ENCODE measurements at regions not wholly inside any gene's neighbourhood (a gene's known extent, or its start where the extent isn't known, plus 50 kb on each side); places are given as distances from the start of the nearest gene placed in this dataset.
"Not testable (repeated sequence)": the region's sequence is repeated elsewhere in the genome, so short reads cannot be mapped to it uniquely, and the experiment has no call there.

DNA sequence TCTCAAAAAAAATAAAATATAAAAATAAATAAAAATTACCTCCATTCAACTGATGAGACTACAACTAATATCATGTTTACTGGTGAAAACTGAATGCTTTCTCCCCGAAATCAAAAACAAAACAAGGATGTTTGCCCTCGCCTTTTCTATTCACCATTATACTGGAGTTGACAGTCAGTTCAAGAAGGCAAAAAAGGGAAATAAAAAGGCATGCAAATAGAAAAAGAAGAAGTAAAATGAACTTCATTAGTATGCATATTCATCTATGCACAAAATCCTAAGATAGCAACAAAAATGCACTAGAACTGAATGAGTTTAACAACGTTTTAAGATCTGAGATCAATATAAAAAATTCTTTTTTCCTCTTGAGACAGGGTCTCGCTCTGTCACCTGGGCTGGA is 72.7 kb upstream of the FAM174B start:
- no peaks in the 10 kb centered on the region for H3K9me3 ChIP-seq
- H3K27me3 ChIP-seq, result no peaks in the 10 kb centered on the region
- DNase-seq, result no peak
- H3K4me1 ChIP-seq, result no peaks in the 10 kb centered on the region
- no peaks in the 10 kb centered on the region for H3K36me3 ChIP-seq
- H3K4me3 ChIP-seq (ENCODE audit: low read depth, low read length), result no peak overlapping the region
- TF ChIP-seq, protein P1, sequence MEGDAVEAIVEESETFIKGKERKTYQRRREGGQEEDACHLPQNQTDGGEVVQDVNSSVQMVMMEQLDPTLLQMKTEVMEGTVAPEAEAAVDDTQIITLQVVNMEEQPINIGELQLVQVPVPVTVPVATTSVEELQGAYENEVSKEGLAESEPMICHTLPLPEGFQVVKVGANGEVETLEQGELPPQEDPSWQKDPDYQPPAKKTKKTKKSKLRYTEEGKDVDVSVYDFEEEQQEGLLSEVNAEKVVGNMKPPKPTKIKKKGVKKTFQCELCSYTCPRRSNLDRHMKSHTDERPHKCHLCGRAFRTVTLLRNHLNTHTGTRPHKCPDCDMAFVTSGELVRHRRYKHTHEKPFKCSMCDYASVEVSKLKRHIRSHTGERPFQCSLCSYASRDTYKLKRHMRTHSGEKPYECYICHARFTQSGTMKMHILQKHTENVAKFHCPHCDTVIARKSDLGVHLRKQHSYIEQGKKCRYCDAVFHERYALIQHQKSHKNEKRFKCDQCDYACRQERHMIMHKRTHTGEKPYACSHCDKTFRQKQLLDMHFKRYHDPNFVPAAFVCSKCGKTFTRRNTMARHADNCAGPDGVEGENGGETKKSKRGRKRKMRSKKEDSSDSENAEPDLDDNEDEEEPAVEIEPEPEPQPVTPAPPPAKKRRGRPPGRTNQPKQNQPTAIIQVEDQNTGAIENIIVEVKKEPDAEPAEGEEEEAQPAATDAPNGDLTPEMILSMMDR (IDR thresholded peaks at IDR 0.05; ENCODE audit: low read depth, low read length), result no peak

DNA sequence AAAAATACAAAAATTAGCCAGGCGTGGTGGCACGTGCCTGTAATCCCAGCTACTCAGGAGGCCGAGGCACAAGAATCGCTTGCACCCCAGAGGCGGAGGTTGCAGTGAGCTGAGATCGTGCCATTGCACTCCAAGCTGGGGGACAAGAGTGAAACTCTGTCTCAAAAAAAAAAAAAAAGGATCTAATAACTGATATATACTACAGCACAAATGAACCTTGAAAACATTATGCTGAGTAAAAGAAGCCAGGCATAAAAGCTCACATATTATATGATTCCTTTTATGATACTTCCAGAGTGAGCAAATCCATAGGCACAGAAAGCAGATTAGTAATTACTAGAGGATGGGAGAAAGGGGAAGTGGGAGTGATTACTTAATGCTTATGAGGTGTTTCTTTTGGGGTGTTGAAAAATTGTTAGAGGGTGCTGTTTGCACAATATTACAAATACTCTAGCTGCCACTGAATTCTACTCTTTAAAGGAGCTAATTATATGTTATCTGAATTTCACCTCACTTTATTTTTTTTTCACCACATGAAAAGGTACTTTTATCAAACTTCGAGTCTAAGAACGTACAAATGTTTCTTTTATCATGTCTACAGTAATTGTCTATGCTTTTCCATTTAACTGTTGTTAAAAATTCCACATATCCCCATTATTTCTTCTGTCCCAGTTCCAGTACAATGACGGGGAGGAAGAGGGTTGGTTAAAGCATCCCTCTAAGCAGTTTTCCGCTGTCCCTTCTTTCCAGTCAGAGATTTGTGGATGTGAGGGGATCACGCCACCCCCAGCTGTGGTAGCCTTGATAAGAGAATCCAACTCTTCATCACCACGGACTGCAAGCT is 77.7 kb upstream of the FAM174B start:
- Histone ChIP-seq H3K27me3 (no peaks in the 10 kb centered on the region), H3K4me1 (no peaks in the 10 kb centered on the region; the same call in 1 of the 2 replicates), H3K9me3 (no peaks in the 10 kb centered on the region), H3K4me3 (ENCODE audit: low read depth, low read length) (peak overlapping the region; percentile 58), H3K36me3 (no peaks in the 10 kb centered on the region)
- TF ChIP-seq, protein P1 (IDR thresholded peaks at IDR 0.05; ENCODE audit: low read depth, low read length), result no peak
- no peak for DNase-seq

DNA sequence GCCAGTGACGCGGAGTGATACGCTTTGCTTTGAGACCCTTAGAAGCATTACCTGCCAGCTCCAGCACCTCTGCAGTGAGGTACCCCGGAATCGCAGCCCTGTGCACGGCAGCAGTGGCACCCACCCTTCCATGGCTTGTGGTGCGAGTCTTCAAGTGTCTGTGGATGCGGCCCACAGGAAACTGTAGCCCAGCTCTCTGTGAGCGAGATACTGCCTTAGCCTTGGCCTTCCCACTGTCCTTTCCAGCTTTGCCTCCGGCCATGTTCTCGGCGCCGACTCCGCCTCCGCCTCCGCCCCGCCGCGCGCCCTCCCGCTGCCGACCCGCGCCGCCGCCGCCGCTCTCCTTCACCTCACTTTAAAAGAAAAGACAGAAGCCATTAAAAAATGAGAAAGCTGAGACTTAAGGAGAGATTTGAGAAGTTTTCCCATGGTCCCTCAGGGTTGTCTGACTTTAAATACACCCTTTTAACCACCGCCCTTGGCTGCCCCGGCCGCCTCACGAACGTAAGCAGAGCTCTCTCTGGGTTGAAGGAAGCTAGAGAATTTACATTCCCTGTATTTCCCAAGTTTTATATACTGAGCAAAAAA is 78.5 kb upstream of the FAM174B start:
- TF ChIP-seq, protein P1 (IDR thresholded peaks at IDR 0.05; ENCODE audit: low read depth, low read length), result no peak
- peak overlapping the region; percentile 58 for H3K4me3 ChIP-seq (ENCODE audit: low read depth, low read length)
- DNase-seq, result peak; percentile 48
- no peaks in the 10 kb centered on the region; the same call in 1 of the 2 replicates for H3K4me1 ChIP-seq
- no peaks in the 10 kb centered on the region for H3K9me3 ChIP-seq
- H3K36me3 ChIP-seq, result no peaks in the 10 kb centered on the region
- no peaks in the 10 kb centered on the region for H3K27me3 ChIP-seq

DNA sequence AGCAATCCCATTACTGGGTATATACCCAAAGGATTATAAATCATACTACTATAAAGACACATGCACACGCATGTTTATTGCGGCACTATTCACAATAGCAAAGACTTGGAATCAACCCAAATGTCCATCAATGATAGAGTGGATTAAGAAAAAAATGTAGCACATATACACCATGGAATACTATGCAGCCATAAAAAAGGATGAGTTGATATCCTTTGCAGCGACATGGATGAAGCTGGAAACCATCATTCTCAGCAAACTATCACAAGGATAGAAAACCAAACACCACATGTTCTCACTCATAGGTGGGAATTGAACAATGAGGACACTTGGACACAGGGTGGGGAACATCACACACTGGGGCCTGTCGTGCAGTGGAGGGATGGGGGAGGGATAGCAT is 83.7 kb upstream of the FAM174B start:
- not testable (repeated sequence) for DNase-seq; H3K9me3 ChIP-seq; H3K36me3 ChIP-seq; H3K4me3 ChIP-seq (ENCODE audit: low read depth, low read length); H3K27me3 ChIP-seq; H3K4me1 ChIP-seq

DNA sequence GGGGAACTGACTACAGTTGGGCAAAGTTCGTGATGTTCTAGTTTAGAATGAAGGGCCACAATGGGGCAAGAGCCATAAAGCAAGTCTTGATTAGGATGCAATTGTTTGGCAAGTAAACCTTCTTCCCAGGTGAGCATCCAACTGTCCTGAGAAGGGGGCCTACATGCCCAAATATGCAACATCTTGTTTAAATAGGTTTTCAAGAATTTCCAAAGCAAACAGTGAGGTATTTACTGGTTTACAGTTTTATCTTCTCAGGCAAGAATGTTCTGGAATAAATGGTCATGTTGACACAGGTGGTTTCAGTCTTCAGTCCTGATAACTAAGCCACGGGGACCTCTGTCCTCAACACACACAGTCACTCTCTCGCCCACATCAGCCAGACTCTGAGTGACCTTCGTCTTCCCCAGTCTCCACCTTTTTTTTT is 90.3 kb upstream of the FAM174B start:
- H3K27me3 ChIP-seq, result no peaks in the 10 kb centered on the region
- TF ChIP-seq, protein P1 (IDR thresholded peaks at IDR 0.05; ENCODE audit: low read depth, low read length), result no peak
- no peaks in the 10 kb centered on the region for H3K4me1 ChIP-seq
- H3K36me3 ChIP-seq, result no peaks in the 10 kb centered on the region
- DNase-seq, result no peak
- no peak overlapping the region for H3K4me3 ChIP-seq (ENCODE audit: low read depth, low read length)
- no peaks in the 10 kb centered on the region for H3K9me3 ChIP-seq

DNA sequence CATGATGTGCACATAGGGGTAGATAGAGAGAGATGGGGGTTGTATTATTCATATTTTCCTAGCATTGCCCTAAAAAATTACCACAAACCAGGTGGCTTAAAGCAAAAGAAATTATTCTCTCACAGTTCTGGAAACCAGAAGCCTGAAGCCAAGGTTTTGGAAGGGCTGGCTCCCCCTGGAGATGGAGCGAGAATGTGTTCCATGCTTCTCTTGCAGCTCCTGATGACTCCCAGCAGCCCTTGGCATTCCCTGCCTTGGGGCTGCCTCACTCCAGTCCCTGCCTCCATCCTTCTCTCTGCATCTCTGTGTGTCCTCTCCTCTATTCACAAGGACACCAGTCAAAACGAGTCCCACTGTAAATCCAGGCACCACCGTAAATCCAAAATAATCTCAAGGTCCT is 91.5 kb upstream of the FAM174B start:
- no peak overlapping the region for H3K4me3 ChIP-seq (ENCODE audit: low read depth, low read length)
- H3K27me3 ChIP-seq, result no peaks in the 10 kb centered on the region
- no peaks in the 10 kb centered on the region for H3K36me3 ChIP-seq
- TF ChIP-seq, protein P1 (IDR thresholded peaks at IDR 0.05; ENCODE audit: low read depth, low read length), result no peak
- no peaks in the 10 kb centered on the region for H3K4me1 ChIP-seq
- no peaks in the 10 kb centered on the region for H3K9me3 ChIP-seq
- no peak for DNase-seq

All from BE2C (cell line).